ENCODE measurements at regions not wholly inside any gene's neighbourhood (a gene's known extent, or its start where the extent isn't known, plus 50 kb on each side); places are given as distances from the start of the nearest gene placed in this dataset.

- DNase-seq (ENCODE audit: low read depth): no peak
- H3K4me3 ChIP-seq (ENCODE audit: low read depth, low read length): no peak overlapping the region
- TF ChIP-seq, protein P1, sequence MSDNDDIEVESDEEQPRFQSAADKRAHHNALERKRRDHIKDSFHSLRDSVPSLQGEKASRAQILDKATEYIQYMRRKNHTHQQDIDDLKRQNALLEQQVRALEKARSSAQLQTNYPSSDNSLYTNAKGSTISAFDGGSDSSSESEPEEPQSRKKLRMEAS (IDR thresholded peaks at IDR 0.05; ENCODE audit: low read depth, low read length): no peak
- TF ChIP-seq MYC (IDR thresholded peaks at IDR 0.05; ENCODE audit: low read depth, low read length) (no peak), POLR2A (IDR thresholded peaks at IDR 0.05; ENCODE audit: extremely low read depth, insufficient read length) (no peak)
- TF ChIP-seq, protein P2, sequence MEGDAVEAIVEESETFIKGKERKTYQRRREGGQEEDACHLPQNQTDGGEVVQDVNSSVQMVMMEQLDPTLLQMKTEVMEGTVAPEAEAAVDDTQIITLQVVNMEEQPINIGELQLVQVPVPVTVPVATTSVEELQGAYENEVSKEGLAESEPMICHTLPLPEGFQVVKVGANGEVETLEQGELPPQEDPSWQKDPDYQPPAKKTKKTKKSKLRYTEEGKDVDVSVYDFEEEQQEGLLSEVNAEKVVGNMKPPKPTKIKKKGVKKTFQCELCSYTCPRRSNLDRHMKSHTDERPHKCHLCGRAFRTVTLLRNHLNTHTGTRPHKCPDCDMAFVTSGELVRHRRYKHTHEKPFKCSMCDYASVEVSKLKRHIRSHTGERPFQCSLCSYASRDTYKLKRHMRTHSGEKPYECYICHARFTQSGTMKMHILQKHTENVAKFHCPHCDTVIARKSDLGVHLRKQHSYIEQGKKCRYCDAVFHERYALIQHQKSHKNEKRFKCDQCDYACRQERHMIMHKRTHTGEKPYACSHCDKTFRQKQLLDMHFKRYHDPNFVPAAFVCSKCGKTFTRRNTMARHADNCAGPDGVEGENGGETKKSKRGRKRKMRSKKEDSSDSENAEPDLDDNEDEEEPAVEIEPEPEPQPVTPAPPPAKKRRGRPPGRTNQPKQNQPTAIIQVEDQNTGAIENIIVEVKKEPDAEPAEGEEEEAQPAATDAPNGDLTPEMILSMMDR (IDR thresholded peaks at IDR 0.05; ENCODE audit: low read depth, low read length): no peak
Measured at GRCh38 chr4:146073517-146073916, 102.0 kb upstream of the LSM6 start.

DNA sequence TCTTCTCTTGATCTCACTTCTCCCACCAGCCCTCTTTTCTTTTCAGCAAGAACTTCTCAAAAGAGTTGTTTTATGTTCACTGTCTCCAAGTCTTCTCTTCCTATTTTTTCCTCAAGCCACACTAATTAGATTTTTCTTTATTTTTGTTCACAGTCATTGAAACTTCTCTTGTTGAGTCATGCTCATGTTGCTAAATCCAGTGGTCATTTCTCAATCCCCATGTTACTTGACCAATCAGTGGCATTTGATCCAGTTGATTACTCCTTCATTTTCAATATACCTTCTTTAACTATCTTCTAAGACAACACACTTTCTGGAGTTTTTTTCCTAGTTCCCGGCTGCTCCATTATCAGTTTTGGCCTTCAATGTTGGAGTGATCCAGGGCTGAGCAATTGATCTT lies 103.1 kb upstream of the LSM6 start:
- peak; percentile 17 for DNase-seq (ENCODE audit: low read depth)
- H3K4me3 ChIP-seq (ENCODE audit: low read depth, low read length): no peak overlapping the region
- TF ChIP-seq, protein P2 (IDR thresholded peaks at IDR 0.05; ENCODE audit: low read depth, low read length): no peak
- TF ChIP-seq POLR2A (IDR thresholded peaks at IDR 0.05; ENCODE audit: extremely low read depth, insufficient read length) (no peak), MYC (IDR thresholded peaks at IDR 0.05; ENCODE audit: low read depth, low read length) (no peak)
- TF ChIP-seq, protein P1 (IDR thresholded peaks at IDR 0.05; ENCODE audit: low read depth, low read length): no peak

DNA sequence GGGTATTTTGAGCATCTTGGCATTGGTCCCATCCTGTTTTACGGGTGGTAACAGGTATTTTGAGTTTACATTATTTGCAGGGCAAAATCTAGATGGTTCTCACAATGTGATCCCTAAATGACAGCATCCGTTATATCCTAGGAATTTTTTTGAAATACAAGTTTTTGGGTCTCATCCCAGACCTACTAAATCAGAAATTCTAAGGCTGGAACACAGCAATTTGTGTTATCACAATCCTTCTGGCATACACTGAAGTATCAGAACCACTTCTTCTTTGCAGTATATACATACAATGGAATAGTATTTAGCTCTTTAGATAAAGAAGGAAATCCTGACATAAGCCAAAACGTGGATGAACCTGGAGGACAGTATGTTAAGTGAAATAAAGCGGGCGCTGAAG lies 104.1 kb upstream of the LSM6 start:
- DNase-seq (ENCODE audit: low read depth): no peak
- H3K4me3 ChIP-seq (ENCODE audit: low read depth, low read length): no peak overlapping the region
- TF ChIP-seq, protein P2 (IDR thresholded peaks at IDR 0.05; ENCODE audit: low read depth, low read length): no peak
- no peak for TF ChIP-seq POLR2A (IDR thresholded peaks at IDR 0.05; ENCODE audit: extremely low read depth, insufficient read length)
- TF ChIP-seq, protein P1 (IDR thresholded peaks at IDR 0.05; ENCODE audit: low read depth, low read length): no peak
- TF ChIP-seq MYC (IDR thresholded peaks at IDR 0.05; ENCODE audit: low read depth, low read length): no peak

- TF ChIP-seq POLR2A (IDR thresholded peaks at IDR 0.05; ENCODE audit: extremely low read depth, insufficient read length) (no peak), MYC (IDR thresholded peaks at IDR 0.05; ENCODE audit: low read depth, low read length) (no peak)
- TF ChIP-seq, protein P2 (IDR thresholded peaks at IDR 0.05; ENCODE audit: low read depth, low read length): no peak
- TF ChIP-seq, protein P1 (IDR thresholded peaks at IDR 0.05; ENCODE audit: low read depth, low read length): no peak
- no peak for DNase-seq (ENCODE audit: low read depth)
- H3K4me3 ChIP-seq (ENCODE audit: low read depth, low read length): no peak overlapping the region
Measured at GRCh38 chr4:146063143-146063542, 112.4 kb upstream of the LSM6 start.

DNA sequence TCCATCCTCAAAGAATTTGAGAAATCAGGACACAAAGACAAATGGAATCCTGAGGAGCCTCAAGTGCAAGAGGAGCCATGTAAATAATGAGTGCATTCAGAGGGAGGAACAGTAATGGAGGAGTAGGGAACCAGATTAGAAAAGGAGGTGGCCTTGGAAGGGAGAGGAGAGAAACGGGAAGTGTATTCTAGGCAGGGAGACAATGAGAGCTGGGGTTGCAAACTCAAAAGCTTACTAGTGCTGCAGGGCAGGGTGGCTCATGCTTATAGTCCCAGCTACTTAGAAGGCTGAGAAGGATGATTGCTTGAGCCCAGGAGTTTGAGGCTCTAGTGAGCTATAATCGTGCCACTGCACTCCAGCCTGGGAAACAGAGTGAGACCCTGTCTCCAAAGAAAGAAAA lies 113.2 kb upstream of the LSM6 start:
- DNase-seq (ENCODE audit: low read depth): no peak
- H3K4me3 ChIP-seq (ENCODE audit: low read depth, low read length): no peak overlapping the region
- no peak for TF ChIP-seq POLR2A (IDR thresholded peaks at IDR 0.05; ENCODE audit: extremely low read depth, insufficient read length)
- TF ChIP-seq, protein P1 (IDR thresholded peaks at IDR 0.05; ENCODE audit: low read depth, low read length): no peak
- TF ChIP-seq, protein P2 (IDR thresholded peaks at IDR 0.05; ENCODE audit: low read depth, low read length): no peak
- no peak for TF ChIP-seq MYC (IDR thresholded peaks at IDR 0.05; ENCODE audit: low read depth, low read length)

Data from NB4 (cell line).